AG04450 (cell line): ENCODE measurements at regions not wholly inside any gene's neighbourhood (a gene's known extent, or its start where the extent isn't known, plus 50 kb on each side); places are given as distances from the start of the nearest gene placed in this dataset.

Source experiments
- CTCF ChIA-PET: fragments of 300-600, 350-600 bp; formaldehyde crosslinking; extraction: SDS; loops from one replicate; lab custom pipeline; 2022; ENCODE audit warnings: antibody characterized with exemption, inconsistent platforms; lab: Charles Lee
- POLR2A ChIA-PET: fragments of 350-600 bp; formaldehyde crosslinking; extraction: SDS; loops from one replicate; lab custom pipeline; 2021; ENCODE audit warnings: antibody characterized with exemption, inconsistent platforms; lab: Yijun Ruan, JAX
- DNase-seq: peaks from one replicate; pipeline ENCODE4 v3.0.0-alpha.2; 2011; ENCODE audit warnings: low read depth, low spot score
- H3K27ac ChIP-seq: one replicate; pipeline ENCODE4 v1.5.1; 2012; ENCODE audit warnings: low read depth, low read length, control low read depth
- H3K27me3 ChIP-seq: one replicate; pipeline ENCODE4 v1.6.0; 2012; ENCODE audit warnings: low read length; ENCODE audit not compliant: control insufficient read depth, insufficient read depth
- H3K4me3 ChIP-seq: 2 replicates; pipeline ENCODE4 v1.5.1; 2011; ENCODE audit warnings: mild to moderate bottlenecking, low read depth, low read length, control low read depth
- H3K9me3 ChIP-seq: 2 replicates; pipeline ENCODE4 v1.5.1; 2012; ENCODE audit warnings: low read length; ENCODE audit not compliant: control insufficient read depth, insufficient read depth
- CTCF ChIP-seq: IDR thresholded peaks from 2 replicates; pipeline ENCODE4 v1.5.1; 2011; ENCODE audit warnings: low read depth, low read length, control low read depth, inconsistent platforms

- no peak for DNase-seq
- CTCF ChIA-PET: no interaction called here
- Histone ChIP-seq H3K27ac (no peak overlapping the region), H3K27me3 (no peaks in the 10 kb centered on the region), H3K9me3 (peaks cover 9% of the 10 kb centered on the region; the same call in 1 of the 2 replicates), H3K4me3 (no peak overlapping the region)
- TF ChIP-seq CTCF: no peak
- POLR2A ChIA-PET: no interaction called here
Measured at GRCh38 chr4:97103252-97103651, 1040.0 kb downstream of the STPG2 start.

GRCh38 chr4:97104006-97104405 lies 1039.3 kb downstream of the STPG2 start:
- CTCF ChIA-PET: no interaction called here
- no peaks in the 10 kb centered on the region for H3K27me3 ChIP-seq
- no peak for TF ChIP-seq CTCF
- H3K27ac ChIP-seq: no peak overlapping the region
- POLR2A ChIA-PET: no interaction called here
- no peak for DNase-seq
- H3K4me3 ChIP-seq: no peak overlapping the region
- H3K9me3 ChIP-seq: peaks cover 9% of the 10 kb centered on the region; the same call in 1 of the 2 replicates

- no peak overlapping the region for H3K4me3 ChIP-seq
- TF ChIP-seq CTCF: no peak
- ChIA-PET POLR2A (no interaction called here), CTCF (no interaction called here)
- H3K27me3 ChIP-seq: no peaks in the 10 kb centered on the region
- H3K27ac ChIP-seq: no peak overlapping the region
- H3K9me3 ChIP-seq: peaks cover 9% of the 10 kb centered on the region; the same call in 1 of the 2 replicates
- DNase-seq: no peak
Measured at GRCh38 chr4:97104666-97105065, 1038.6 kb downstream of the STPG2 start.

GRCh38 chr4:97105347-97106099 lies 1037.8 kb downstream of the STPG2 start:
- TF ChIP-seq CTCF: no peak
- DNase-seq: no peak
- ChIA-PET POLR2A (no interaction called here), CTCF (no interaction called here)
- no peak overlapping the region for H3K4me3 ChIP-seq
- H3K27me3 ChIP-seq: no peaks in the 10 kb centered on the region
- peaks cover 14% of the 10 kb centered on the region for H3K9me3 ChIP-seq
- H3K27ac ChIP-seq: no peak overlapping the region

- Histone ChIP-seq H3K4me3 (no peak overlapping the region), H3K9me3 (peaks cover 13% of the 10 kb centered on the region), H3K27me3 (no peaks in the 10 kb centered on the region), H3K27ac (no peak overlapping the region)
- ChIA-PET POLR2A (no interaction called here), CTCF (no interaction called here)
- no peak for TF ChIP-seq CTCF
- no peak for DNase-seq
Measured at GRCh38 chr4:97106161-97106560, 1037.1 kb downstream of the STPG2 start.
